Epidermal melanocyte (primary cell): ENCODE measurements at regions not wholly inside any gene's neighbourhood (a gene's known extent, or its start where the extent isn't known, plus 50 kb on each side); places are given as distances from the start of the nearest gene placed in this dataset.

Experiments used
- DNase-seq: peaks from one replicate; pipeline ENCODE4 v3.0.0; 2011; ENCODE audit warnings: low spot score; ENCODE audit not compliant: insufficient read length

GRCh38 chr6:54787825-54788224 lies 58.7 kb upstream of the FAM83B start:
- no peak for DNase-seq
